C4-2B (cell line): ENCODE measurements at regions not wholly inside any gene's neighbourhood (a gene's known extent, or its start where the extent isn't known, plus 50 kb on each side); places are given as distances from the start of the nearest gene placed in this dataset.

Source experiments
- ZFX ChIP-seq: fragments of 450-650 bp; IDR thresholded peaks from 2 replicates; pipeline ENCODE4 v1.6.1; 2017
- TF ChIP-seq, protein P1 (sequence below): fragments of 450-650 bp; conservative IDR thresholded peaks from 2 replicates; pipeline ENCODE4 v1.5.1; 2017; ENCODE audit warnings: mild to moderate bottlenecking

DNA sequence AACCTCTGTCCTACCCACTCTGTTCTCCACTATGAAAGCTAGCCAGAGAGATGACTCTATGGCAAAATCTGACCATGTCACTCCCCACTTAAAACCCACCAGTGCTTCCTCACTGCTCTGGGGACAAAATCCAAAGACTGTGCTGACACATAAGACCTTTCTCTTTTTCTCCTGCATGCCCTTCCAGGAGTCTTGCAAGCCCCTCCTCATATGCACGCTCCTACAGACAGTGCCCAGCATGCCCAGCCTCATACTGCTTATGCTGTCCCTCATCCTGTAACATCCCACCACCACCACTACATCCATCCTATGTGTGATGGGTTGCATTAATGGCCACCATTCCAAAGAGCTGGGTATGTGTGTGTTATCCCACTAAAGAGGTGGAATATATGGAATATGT lies 118.3 kb downstream of the BUD13 start:
- TF ChIP-seq, protein P1, sequence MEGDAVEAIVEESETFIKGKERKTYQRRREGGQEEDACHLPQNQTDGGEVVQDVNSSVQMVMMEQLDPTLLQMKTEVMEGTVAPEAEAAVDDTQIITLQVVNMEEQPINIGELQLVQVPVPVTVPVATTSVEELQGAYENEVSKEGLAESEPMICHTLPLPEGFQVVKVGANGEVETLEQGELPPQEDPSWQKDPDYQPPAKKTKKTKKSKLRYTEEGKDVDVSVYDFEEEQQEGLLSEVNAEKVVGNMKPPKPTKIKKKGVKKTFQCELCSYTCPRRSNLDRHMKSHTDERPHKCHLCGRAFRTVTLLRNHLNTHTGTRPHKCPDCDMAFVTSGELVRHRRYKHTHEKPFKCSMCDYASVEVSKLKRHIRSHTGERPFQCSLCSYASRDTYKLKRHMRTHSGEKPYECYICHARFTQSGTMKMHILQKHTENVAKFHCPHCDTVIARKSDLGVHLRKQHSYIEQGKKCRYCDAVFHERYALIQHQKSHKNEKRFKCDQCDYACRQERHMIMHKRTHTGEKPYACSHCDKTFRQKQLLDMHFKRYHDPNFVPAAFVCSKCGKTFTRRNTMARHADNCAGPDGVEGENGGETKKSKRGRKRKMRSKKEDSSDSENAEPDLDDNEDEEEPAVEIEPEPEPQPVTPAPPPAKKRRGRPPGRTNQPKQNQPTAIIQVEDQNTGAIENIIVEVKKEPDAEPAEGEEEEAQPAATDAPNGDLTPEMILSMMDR, result no peak
- no peak for TF ChIP-seq ZFX
